Testis (tissue), 2 donors: ENCODE measurements at regions not wholly inside any gene's neighbourhood (a gene's known extent, or its start where the extent isn't known, plus 50 kb on each side); places are given as distances from the start of the nearest gene placed in this dataset.

Experiments
- POLR2A ChIP-seq: fragments of 450-650 bp; IDR thresholded peaks from one replicate; pipeline ENCODE4 v1.6.1; 2017; ENCODE audit warnings: antibody characterized with exemption, mild to moderate bottlenecking, moderate library complexity
- TF ChIP-seq, protein P1 (sequence below), 3 experiments: fragments of 450-650 bp in 2 of 3; fragments of 200-600 bp in 1 of 3; sonication (generic) in 1 of 3; IDR thresholded peaks; one replicate each; pipeline ENCODE4 v1.5.1; 2016 to 2019; ENCODE audit warnings: antibody characterized with exemption in 3 of 3, mild to moderate bottlenecking in 2 of 3, moderate library complexity in 1 of 3

DNA sequence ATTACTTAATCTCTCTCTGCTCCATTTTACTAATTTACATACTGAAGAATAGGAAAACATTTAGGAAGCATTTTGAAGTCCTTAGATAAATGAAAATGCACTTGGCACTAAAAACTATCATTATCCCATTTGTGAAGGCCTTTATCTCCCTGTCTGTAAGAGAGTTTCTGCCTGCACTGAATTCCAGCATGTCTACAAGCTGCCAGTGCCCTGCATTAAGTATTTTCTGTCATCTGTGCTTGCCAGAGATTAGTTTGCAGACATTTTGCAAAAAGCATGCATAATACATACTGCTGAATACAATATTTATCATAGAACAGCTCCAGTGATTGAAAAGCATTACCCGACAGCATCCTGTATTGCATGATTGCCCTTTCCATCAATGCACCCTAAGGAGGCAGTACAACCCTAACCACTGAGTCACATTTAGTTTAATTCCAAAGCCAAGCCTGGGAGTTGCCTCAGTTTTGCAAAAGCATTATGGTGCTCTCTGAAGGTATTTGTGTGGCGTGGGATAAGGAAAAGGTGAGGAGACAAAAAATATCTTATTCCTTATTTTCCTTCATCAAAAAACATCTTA lies 280.2 kb upstream of the TOM1L1 start:
- TF ChIP-seq, protein P1, sequence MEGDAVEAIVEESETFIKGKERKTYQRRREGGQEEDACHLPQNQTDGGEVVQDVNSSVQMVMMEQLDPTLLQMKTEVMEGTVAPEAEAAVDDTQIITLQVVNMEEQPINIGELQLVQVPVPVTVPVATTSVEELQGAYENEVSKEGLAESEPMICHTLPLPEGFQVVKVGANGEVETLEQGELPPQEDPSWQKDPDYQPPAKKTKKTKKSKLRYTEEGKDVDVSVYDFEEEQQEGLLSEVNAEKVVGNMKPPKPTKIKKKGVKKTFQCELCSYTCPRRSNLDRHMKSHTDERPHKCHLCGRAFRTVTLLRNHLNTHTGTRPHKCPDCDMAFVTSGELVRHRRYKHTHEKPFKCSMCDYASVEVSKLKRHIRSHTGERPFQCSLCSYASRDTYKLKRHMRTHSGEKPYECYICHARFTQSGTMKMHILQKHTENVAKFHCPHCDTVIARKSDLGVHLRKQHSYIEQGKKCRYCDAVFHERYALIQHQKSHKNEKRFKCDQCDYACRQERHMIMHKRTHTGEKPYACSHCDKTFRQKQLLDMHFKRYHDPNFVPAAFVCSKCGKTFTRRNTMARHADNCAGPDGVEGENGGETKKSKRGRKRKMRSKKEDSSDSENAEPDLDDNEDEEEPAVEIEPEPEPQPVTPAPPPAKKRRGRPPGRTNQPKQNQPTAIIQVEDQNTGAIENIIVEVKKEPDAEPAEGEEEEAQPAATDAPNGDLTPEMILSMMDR (IDR thresholded peaks at IDR 0.05) = no peak
- TF ChIP-seq POLR2A = no peak
